ENCODE measurements at regions not wholly inside any gene's neighbourhood (a gene's known extent, or its start where the extent isn't known, plus 50 kb on each side); places are given as distances from the start of the nearest gene placed in this dataset.

- Histone ChIP-seq H3K4me1 (ENCODE audit: control insufficient read depth in 2 of 3, insufficient read depth in 2 of 3, low read depth in 1 of 3, low read length in 3 of 3) (no peaks in the 10 kb centered on the region), H3K9ac (ENCODE audit: low read length in 3 of 3) (no peak overlapping the region), H3K27ac (ENCODE audit: low read depth in 2 of 2, low read length in 2 of 2) (no peak overlapping the region), H3K9me3 (ENCODE audit: control insufficient read depth in 2 of 3, insufficient read depth in 1 of 3, low read length in 3 of 3) (no peaks in the 10 kb centered on the region), H3K36me3 (ENCODE audit: control insufficient read depth in 2 of 3, insufficient read depth in 3 of 3, low read length in 3 of 3) (no peaks in the 10 kb centered on the region), H3K27me3 (ENCODE audit: control insufficient read depth, insufficient read depth, low read length) (no peaks in the 10 kb centered on the region), H3K4me3 (ENCODE audit: low read length in 3 of 3) (no peak overlapping the region)
- DNase-seq (no peak), FAIRE-seq (peak; percentile 35)
- intact Hi-C loops (cut with DNase I), result no loop called here
- TF ChIP-seq CTCF (IDR thresholded peaks at IDR 0.05; ENCODE audit: borderline replicate concordance, extremely low read depth, insufficient read depth), result no peak
Observed at GRCh38 chr10:63008491-63008890, 124.6 kb upstream of the NRBF2 start.

- Histone ChIP-seq H3K4me1 (ENCODE audit: control insufficient read depth in 2 of 3, insufficient read depth in 2 of 3, low read depth in 1 of 3, low read length in 3 of 3) (no peaks in the 10 kb centered on the region), H3K9ac (ENCODE audit: low read length in 3 of 3) (no peak overlapping the region), H3K36me3 (ENCODE audit: control insufficient read depth in 2 of 3, insufficient read depth in 3 of 3, low read length in 3 of 3) (no peaks in the 10 kb centered on the region), H3K9me3 (ENCODE audit: control insufficient read depth in 2 of 3, insufficient read depth in 1 of 3, low read length in 3 of 3) (no peaks in the 10 kb centered on the region), H3K4me3 (ENCODE audit: low read length in 3 of 3) (no peak overlapping the region), H3K27ac (ENCODE audit: low read depth in 2 of 2, low read length in 2 of 2) (no peak overlapping the region), H3K27me3 (ENCODE audit: control insufficient read depth, insufficient read depth, low read length) (no peaks in the 10 kb centered on the region)
- FAIRE-seq, result no peak
- no peak for TF ChIP-seq CTCF (IDR thresholded peaks at IDR 0.05; ENCODE audit: borderline replicate concordance, extremely low read depth, insufficient read depth)
- no peak for DNase-seq
- intact Hi-C loops (cut with DNase I), result no loop called here
Observed at GRCh38 chr10:63007112-63007511, 126.0 kb upstream of the NRBF2 start.

- FAIRE-seq, result no peak
Observed at GRCh38 chr10:63005246-63005645, 127.9 kb upstream of the NRBF2 start.

More at GRCh38 chr10:63005246-63005645, 127.9 kb upstream of the NRBF2 start:
- Histone ChIP-seq H3K9ac (ENCODE audit: low read length in 3 of 3) (no peak overlapping the region), H3K27ac (ENCODE audit: low read depth in 2 of 2, low read length in 2 of 2) (no peak overlapping the region), H3K36me3 (ENCODE audit: control insufficient read depth in 2 of 3, insufficient read depth in 3 of 3, low read length in 3 of 3) (no peaks in the 10 kb centered on the region), H3K4me1 (ENCODE audit: control insufficient read depth in 2 of 3, insufficient read depth in 2 of 3, low read depth in 1 of 3, low read length in 3 of 3) (no peaks in the 10 kb centered on the region), H3K4me3 (ENCODE audit: low read length in 3 of 3) (no peak overlapping the region), H3K9me3 (ENCODE audit: control insufficient read depth in 2 of 3, insufficient read depth in 1 of 3, low read length in 3 of 3) (no peaks in the 10 kb centered on the region), H3K27me3 (ENCODE audit: control insufficient read depth, insufficient read depth, low read length) (no peaks in the 10 kb centered on the region)
- TF ChIP-seq CTCF (IDR thresholded peaks at IDR 0.05; ENCODE audit: borderline replicate concordance, extremely low read depth, insufficient read depth), result no peak
- DNase-seq, result no peak
- intact Hi-C loops (cut with DNase I), result no loop called here

Data from kidney (tissue), 13 donors.